CD4-positive, alpha-beta T cell treated with Interleukin-15 for 1 hour (primary cell): ENCODE measurements at regions not wholly inside any gene's neighbourhood (a gene's known extent, or its start where the extent isn't known, plus 50 kb on each side); places are given as distances from the start of the nearest gene placed in this dataset.

Source experiments
- DNase-seq: peaks from one replicate; pipeline ENCODE4 v3.0.0-alpha.2; 2020

GRCh38 chr19:16022681-16023080 is 53.6 kb upstream of the TPM4 start:
- DNase-seq, result no peak

- no peak for DNase-seq
Measured at GRCh38 chr19:16023146-16023915, 53.0 kb upstream of the TPM4 start.

- DNase-seq, result no peak
Measured at GRCh38 chr19:16024266-16025107, 51.8 kb upstream of the TPM4 start.

- DNase-seq, result no peak
Measured at GRCh38 chr19:16025108-16026101, 50.9 kb upstream of the TPM4 start.

GRCh38 chr19:16026131-16026530 is 50.2 kb upstream of the TPM4 start:
- DNase-seq, result no peak
